ENCODE measurements at regions not wholly inside any gene's neighbourhood (a gene's known extent, or its start where the extent isn't known, plus 50 kb on each side); places are given as distances from the start of the nearest gene placed in this dataset.

DNA sequence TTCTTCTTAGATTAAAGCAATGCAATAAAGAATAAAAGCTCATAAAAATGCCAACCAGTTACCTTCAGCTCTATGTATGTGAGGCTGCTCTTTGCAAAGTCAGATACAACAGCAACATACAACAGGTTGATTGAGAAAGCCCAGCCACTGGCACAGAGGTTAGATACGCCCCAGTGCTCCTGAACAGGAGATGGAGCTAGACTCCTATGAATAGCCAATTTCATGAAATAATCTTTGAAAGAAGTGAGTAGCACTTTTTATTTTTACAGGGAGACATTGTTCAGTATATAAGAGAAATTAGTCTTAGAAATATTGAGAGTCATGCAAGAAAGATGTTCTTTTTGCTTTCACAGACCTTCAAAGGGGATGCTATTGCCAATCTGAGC lies 362.4 kb upstream of the MEX3C start:
- TF ChIP-seq, protein P1, sequence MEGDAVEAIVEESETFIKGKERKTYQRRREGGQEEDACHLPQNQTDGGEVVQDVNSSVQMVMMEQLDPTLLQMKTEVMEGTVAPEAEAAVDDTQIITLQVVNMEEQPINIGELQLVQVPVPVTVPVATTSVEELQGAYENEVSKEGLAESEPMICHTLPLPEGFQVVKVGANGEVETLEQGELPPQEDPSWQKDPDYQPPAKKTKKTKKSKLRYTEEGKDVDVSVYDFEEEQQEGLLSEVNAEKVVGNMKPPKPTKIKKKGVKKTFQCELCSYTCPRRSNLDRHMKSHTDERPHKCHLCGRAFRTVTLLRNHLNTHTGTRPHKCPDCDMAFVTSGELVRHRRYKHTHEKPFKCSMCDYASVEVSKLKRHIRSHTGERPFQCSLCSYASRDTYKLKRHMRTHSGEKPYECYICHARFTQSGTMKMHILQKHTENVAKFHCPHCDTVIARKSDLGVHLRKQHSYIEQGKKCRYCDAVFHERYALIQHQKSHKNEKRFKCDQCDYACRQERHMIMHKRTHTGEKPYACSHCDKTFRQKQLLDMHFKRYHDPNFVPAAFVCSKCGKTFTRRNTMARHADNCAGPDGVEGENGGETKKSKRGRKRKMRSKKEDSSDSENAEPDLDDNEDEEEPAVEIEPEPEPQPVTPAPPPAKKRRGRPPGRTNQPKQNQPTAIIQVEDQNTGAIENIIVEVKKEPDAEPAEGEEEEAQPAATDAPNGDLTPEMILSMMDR (IDR thresholded peaks at IDR 0.05) = no peak
- no peak for TF ChIP-seq POLR2A (IDR thresholded peaks at IDR 0.05)

All from uterus (tissue), 2 donors.